GM21528 (cell line): ENCODE measurements at regions not wholly inside any gene's neighbourhood (a gene's known extent, or its start where the extent isn't known, plus 50 kb on each side); places are given as distances from the start of the nearest gene placed in this dataset.
"Not testable (repeated sequence)": the region's sequence is repeated elsewhere in the genome, so short reads cannot be mapped to it uniquely, and the experiment has no call there.

Experiments used
- ATAC-seq: cut with Tn5 transposase; IDR thresholded peaks from one replicate; pipeline ENCODE4 v1.9.1; 2021; ENCODE audit warnings: mild to moderate bottlenecking, moderate library complexity; ENCODE audit not compliant: unreplicated experiment, low FRiP score

GRCh38 chr14:105919458-105920150, 393.2 kb downstream of the TMEM121 start:
- no peak for ATAC-seq

DNA sequence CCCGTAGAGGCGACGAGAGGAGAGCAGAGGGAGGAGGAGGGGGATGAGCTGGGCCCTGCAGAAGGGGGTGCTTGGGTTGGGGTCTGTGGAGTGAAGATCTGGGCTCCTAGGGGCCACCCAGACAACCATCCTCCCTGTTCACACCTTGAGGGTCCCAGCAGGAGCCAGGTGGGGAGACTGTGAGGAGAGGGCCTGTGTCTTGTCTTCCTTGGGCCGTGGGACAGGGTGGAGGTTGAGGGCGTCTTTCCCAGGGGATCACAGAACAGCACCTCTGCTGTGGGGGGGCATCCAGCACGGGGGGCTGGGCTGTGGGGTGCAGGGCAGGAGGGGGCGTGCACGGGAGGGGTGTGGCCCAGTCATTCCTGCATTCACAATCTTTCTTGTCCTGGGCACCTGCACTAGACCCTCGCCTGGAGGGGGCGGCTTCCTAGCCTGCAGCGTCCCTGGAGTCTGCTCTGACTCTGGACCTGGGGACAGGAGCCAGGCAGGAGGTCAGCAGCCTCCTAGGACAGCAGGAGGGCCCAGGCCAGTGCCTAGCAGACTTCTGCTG, 393.8 kb downstream of the TMEM121 start:
- not testable (repeated sequence) for ATAC-seq

- ATAC-seq = not testable (repeated sequence)
Measured at GRCh38 chr14:105920803-105921755, 394.7 kb downstream of the TMEM121 start.

DNA sequence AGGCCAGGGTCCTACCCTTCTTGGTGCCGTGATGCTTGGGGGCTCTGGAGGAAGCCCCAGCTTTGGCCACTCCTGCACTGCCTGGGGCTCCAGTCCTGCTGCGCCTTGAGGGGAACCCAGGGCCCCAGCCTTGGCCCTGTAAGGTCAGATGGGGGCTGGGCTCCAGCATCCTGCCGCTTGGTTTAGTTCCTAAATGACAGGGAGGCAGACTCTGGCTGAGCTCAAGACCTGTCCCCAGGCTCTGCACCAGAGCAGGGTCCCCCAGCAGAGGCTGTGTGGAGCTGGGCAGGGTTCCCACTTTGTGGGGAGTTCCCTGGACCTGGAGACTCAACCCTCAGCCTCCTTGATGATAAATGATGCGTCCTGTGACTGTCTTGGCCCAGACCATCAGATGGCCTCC, 395.4 kb downstream of the TMEM121 start:
- ATAC-seq = not testable (repeated sequence)

DNA sequence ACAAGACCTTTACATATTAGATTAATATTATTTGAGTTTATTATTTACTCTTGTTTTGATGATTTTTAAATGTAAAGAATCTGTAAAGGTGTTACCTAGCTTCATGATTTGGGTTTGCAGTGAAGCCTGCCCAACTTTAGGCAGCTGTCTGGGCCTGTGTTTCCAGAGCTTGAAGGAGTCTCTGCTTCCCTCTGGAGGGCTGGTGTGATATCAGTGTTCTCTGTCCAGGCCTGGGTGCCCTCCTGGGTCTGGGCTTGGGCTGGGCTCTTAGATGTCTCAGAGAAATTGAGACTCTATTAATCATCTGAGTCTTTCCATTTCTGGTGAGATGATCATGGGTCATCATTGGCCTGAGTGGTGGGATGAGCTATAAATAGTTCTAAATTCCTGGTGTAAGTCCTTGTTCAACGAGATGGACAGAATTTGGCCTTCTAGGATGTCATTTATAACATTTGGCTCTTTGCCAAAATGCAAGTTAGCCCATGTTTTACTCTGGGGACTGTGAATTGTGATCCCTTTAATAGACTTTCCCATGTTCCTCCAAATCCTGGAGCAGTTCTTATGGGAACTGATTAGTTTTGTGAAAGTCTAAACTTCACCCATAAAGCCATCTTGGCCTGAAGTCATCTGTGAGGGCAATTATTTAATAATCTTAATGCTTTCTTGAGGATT, 397.3 kb downstream of the TMEM121 start:
- not testable (repeated sequence) for ATAC-seq

GRCh38 chr14:105924951-105925591, 398.7 kb downstream of the TMEM121 start:
- ATAC-seq = no peak

- no peak for ATAC-seq
Measured at GRCh38 chr14:105925615-105926372, 399.4 kb downstream of the TMEM121 start.

DNA sequence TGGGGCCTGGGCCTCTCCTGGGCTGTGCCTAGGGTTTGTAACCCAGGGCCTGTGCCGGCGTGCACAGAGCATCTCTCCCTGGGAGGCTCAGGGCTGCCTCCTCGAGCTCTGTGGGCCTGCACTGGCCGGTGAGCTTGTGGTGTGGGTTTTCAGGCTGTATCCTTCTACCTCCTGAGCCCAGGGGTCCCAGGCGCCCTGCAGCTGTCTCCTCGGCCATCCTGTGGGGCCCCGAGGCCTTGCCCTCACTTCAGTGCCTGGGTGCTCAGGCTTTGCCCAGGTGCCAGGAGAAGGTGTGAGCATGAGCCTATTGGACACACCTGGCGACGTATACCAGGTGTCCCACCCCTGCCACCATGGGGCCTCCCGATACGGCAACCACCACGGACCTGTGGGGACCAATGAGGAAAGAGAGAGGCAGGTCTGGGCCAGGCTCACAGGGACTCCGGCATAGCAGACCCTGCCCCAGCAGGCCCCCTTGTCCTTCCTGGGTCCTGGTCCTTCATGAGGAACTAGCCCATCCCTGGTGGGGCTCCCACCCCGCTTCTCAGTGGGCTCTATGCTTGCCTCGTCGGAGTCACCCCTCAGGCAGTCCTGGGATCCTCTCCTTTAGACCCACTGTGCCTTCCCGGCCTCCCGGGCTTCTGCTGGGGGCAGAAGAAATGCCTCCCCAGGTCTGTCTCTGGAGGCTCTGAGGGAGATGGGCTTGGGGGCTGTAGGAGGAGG, 400.2 kb downstream of the TMEM121 start:
- no peak for ATAC-seq

- no peak for ATAC-seq
Measured at GRCh38 chr14:105927096-105928060, 401.0 kb downstream of the TMEM121 start.

GRCh38 chr14:105928171-105929111, 402.1 kb downstream of the TMEM121 start:
- ATAC-seq = not testable (repeated sequence)

- no peak for ATAC-seq
Measured at GRCh38 chr14:105929327-105930081, 403.1 kb downstream of the TMEM121 start.

GRCh38 chr14:105930572-105930971, 404.2 kb downstream of the TMEM121 start:
- ATAC-seq = no peak

GRCh38 chr14:105931808-105932483, 405.6 kb downstream of the TMEM121 start:
- ATAC-seq = no peak

DNA sequence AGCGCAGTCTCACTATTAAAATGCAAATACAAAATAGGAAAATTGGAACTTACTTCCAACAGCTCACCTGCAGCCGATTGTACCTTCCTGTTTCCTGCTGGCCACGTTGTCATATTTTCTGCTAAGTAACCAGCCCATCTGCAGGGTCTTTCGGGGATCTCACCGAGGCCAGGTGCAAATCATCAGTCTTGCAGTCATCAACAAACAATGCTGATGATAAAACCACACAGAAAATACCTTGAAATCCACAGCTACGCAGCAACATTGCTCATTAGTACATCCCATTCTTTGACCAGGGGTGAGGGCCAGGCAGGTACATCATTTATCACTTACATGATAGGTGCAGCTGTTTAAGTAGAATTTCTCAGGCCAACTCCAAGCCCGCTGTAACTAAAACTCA, 406.9 kb downstream of the TMEM121 start:
- ATAC-seq = no peak

- no peak for ATAC-seq
Measured at GRCh38 chr14:105935384-105935783, 409.0 kb downstream of the TMEM121 start.
